ENCODE measurements at regions not wholly inside any gene's neighbourhood (a gene's known extent, or its start where the extent isn't known, plus 50 kb on each side); places are given as distances from the start of the nearest gene placed in this dataset.

DNA sequence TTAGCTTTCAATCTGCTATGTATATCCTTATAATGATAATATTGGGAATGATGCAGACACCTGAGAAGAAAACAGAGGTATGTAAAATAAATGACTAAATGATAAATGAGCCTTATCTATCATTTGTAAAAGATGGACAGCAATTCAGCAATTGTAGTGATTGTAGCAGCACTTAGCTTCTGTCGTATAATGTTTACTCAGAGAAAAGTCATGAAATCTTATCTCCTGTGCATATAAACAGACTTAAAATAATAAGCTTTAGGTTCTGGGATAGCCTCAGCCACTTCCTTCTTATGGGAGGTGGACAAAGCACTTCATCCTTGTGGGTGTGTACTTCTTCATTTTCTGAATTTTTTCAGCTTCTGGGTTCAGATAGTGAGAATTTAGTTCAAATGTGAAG is 324.8 kb upstream of the MAP3K7 start:
- H3K9ac ChIP-seq (ENCODE audit: extremely low read depth, insufficient read length, low read length), result no peak overlapping the region
- no peak overlapping the region for H2BK20ac ChIP-seq (ENCODE audit: low read depth, low read length, poor library complexity, severe bottlenecking)
- no peak overlapping the region for H3K56ac ChIP-seq (ENCODE audit: insufficient read length, low read depth, low read length)
- Mint-ChIP-seq H3K4me3 (no peak overlapping the region), H3K4me1 (peaks cover 0 to 6% of the 10 kb centered on the region in 2 experiments; a peak in 2 of 4 replicates), H3K27me3 (ENCODE audit: low read depth) (peaks cover 2% of the 10 kb centered on the region), H3K9me3 (peaks cover 24 to 27% of the 10 kb centered on the region in 2 experiments), H3K27ac (no peak overlapping the region), H3K36me3 (ENCODE audit: insufficient read depth in 1 of 3, low read depth in 3 of 3) (peaks cover 14 to 22% (median 20%) of the 10 kb centered on the region in 3 experiments)
- no peak overlapping the region for H3K4me2 ChIP-seq (ENCODE audit: insufficient read depth, insufficient read length, low read length)
- no peak overlapping the region for H3T11ph ChIP-seq (ENCODE audit: low read length)
- H2BK5ac ChIP-seq (ENCODE audit: insufficient read length, low read length), result no peak overlapping the region
- H2BK12ac ChIP-seq (ENCODE audit: insufficient read length, low read depth, low read length), result no peak overlapping the region
- no peaks in the 10 kb centered on the region for H3K23me2 ChIP-seq (ENCODE audit: insufficient read length, low read depth, low read length, poor library complexity, severe bottlenecking)
- H3K14ac ChIP-seq (ENCODE audit: insufficient read depth, low read length), result no peak overlapping the region
- no peak overlapping the region for H3K27ac ChIP-seq (ENCODE audit: insufficient read length, low read depth, low read length)
- no peak overlapping the region for H4K5ac ChIP-seq (ENCODE audit: insufficient read length, low read depth, low read length)
- no peaks in the 10 kb centered on the region for H3K79me1 ChIP-seq (ENCODE audit: insufficient read depth, low read depth, low read length, poor library complexity, severe bottlenecking)
- WGBS (ENCODE audit: extremely low coverage, insufficient read length, low lambda C conversion rate), result no CpG with 5 or more reads among the region's 1 CpG
- H2BK120ac ChIP-seq (ENCODE audit: low read depth, low read length, poor library complexity, severe bottlenecking), result no peak overlapping the region
- H3K23ac ChIP-seq (ENCODE audit: insufficient read length, low read depth, low read length), result no peak overlapping the region
- no peak overlapping the region for H4K91ac ChIP-seq (ENCODE audit: insufficient read length, low read depth, low read length)
- TF ChIP-seq, protein P1, sequence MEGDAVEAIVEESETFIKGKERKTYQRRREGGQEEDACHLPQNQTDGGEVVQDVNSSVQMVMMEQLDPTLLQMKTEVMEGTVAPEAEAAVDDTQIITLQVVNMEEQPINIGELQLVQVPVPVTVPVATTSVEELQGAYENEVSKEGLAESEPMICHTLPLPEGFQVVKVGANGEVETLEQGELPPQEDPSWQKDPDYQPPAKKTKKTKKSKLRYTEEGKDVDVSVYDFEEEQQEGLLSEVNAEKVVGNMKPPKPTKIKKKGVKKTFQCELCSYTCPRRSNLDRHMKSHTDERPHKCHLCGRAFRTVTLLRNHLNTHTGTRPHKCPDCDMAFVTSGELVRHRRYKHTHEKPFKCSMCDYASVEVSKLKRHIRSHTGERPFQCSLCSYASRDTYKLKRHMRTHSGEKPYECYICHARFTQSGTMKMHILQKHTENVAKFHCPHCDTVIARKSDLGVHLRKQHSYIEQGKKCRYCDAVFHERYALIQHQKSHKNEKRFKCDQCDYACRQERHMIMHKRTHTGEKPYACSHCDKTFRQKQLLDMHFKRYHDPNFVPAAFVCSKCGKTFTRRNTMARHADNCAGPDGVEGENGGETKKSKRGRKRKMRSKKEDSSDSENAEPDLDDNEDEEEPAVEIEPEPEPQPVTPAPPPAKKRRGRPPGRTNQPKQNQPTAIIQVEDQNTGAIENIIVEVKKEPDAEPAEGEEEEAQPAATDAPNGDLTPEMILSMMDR (conservative IDR thresholded peaks at IDR 0.05), result no peak
- no peak overlapping the region for H2BK15ac ChIP-seq (ENCODE audit: low read depth, low read length)
- H2AK5ac ChIP-seq (ENCODE audit: insufficient read length, low read length), result no peak overlapping the region
- H3K18ac ChIP-seq (ENCODE audit: insufficient read length, low read depth, low read length), result no peak overlapping the region
- H3K9me3 ChIP-seq (ENCODE audit: control insufficient read depth, low read depth, low read length), result peaks cover 6% of the 10 kb centered on the region
- no peaks in the 10 kb centered on the region for H3K79me2 ChIP-seq (ENCODE audit: insufficient read depth, low read length)
- H4K8ac ChIP-seq (replicated peaks; ENCODE audit: insufficient read length, low read depth, low read length), result no peak overlapping the region
- no peak overlapping the region for H2AFZ ChIP-seq (ENCODE audit: low read length)
- H3K27me3 ChIP-seq (ENCODE audit: insufficient read depth, low read length), result no peaks in the 10 kb centered on the region
- no peaks in the 10 kb centered on the region for H4K20me1 ChIP-seq (ENCODE audit: control insufficient read depth, insufficient read depth, insufficient read length)
- H3K4ac ChIP-seq (ENCODE audit: low read depth, low read length), result no peak overlapping the region
- DNase-seq, result no peak
- H3K4me1 ChIP-seq (ENCODE audit: insufficient read depth, low read length), result no peaks in the 10 kb centered on the region

All from H9 (cell line).